ENCODE measurements at regions not wholly inside any gene's neighbourhood (a gene's known extent, or its start where the extent isn't known, plus 50 kb on each side); places are given as distances from the start of the nearest gene placed in this dataset.

GRCh38 chr6:96470296-96470695 is 51.3 kb upstream of the UFL1 start:
- H3K4me1 Mint-ChIP-seq (ENCODE audit: low read depth), result peaks cover 15% of the 10 kb centered on the region
- peaks cover 19% of the 10 kb centered on the region for H3K27me3 Mint-ChIP-seq (ENCODE audit: low read depth)
- H3K9me3 Mint-ChIP-seq, result no peaks in the 10 kb centered on the region
- no peak overlapping the region for H3K27ac Mint-ChIP-seq
- no peaks in the 10 kb centered on the region for H3K36me3 Mint-ChIP-seq (ENCODE audit: low read depth)
- H3K4me3 Mint-ChIP-seq, result no peak overlapping the region
